ENCODE measurements at regions not wholly inside any gene's neighbourhood (a gene's known extent, or its start where the extent isn't known, plus 50 kb on each side); places are given as distances from the start of the nearest gene placed in this dataset.

GRCh38 chr21:20617130-20617529, 381.1 kb upstream of the NCAM2 start:
- Histone ChIP-seq H3K36me3 (replicated peaks) (no peaks in the 10 kb centered on the region), H3K4me3 (ENCODE audit: low read depth, low read length) (no peak overlapping the region), H3K27me3 (replicated peaks) (no peaks in the 10 kb centered on the region), H3K27ac (no peak overlapping the region)
- TF ChIP-seq CTCF (IDR thresholded peaks at IDR 0.05; ENCODE audit: low read depth, low read length, missing control alignments) = no peak
- no peak for DNase-seq
- in situ Hi-C loops (cut with HindIII; ENCODE audit: low pct_ligation_motif_present, low sequenced_read_pairs) = no loop called here

DNA sequence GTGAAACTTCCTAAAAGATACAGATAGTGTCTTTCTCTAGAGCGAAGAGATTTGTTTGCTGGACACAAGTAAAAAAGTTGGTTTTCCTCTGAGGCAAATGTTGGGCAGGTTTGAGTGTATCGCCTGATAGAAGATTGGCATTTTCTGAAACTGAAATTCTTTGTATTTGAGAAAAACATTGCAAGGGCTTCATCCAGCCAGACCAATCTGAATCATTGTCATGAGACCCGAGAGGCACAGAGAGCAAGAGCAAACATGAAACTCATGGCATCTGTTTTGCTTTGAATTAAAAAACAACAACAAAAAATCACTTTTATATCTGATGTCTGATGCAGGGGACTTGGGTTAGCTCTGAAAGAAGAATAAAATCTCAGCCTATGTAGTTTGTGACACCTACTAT, 379.3 kb upstream of the NCAM2 start:
- no peak overlapping the region for H3K4me3 ChIP-seq (ENCODE audit: low read depth, low read length)
- TF ChIP-seq CTCF (IDR thresholded peaks at IDR 0.05; ENCODE audit: low read depth, low read length, missing control alignments) = no peak
- no peak for DNase-seq
- H3K36me3 ChIP-seq (replicated peaks) = no peaks in the 10 kb centered on the region
- no peak overlapping the region for H3K27ac ChIP-seq
- no peaks in the 10 kb centered on the region for H3K27me3 ChIP-seq (replicated peaks)
- in situ Hi-C loops (cut with HindIII; ENCODE audit: low pct_ligation_motif_present, low sequenced_read_pairs) = no loop called here

DNA sequence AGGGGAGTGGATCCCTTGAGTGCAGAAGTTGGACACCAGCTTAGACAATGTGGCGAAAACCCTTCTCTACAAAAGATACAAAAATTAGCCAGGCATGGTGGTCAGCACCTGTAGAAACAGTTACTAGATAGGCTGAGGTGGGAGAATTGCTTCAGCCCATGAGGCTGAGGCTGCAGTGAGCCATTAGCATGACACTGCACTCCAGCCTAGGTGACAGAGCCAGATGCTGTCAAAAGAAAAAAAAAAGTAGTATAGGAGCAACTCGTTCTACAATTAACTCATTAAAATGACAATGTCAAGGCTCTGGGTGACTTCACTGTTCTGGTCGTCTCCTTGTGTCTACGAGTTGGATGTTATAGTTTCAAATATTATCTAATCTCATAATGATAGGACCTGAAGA, 370.6 kb upstream of the NCAM2 start:
- no peak for DNase-seq
- in situ Hi-C loops (cut with HindIII; ENCODE audit: low pct_ligation_motif_present, low sequenced_read_pairs) = no loop called here
- no peak overlapping the region for H3K27ac ChIP-seq
- TF ChIP-seq CTCF (IDR thresholded peaks at IDR 0.05; ENCODE audit: low read depth, low read length, missing control alignments) = no peak
- H3K27me3 ChIP-seq (replicated peaks) = no peaks in the 10 kb centered on the region
- no peak overlapping the region for H3K4me3 ChIP-seq (ENCODE audit: low read depth, low read length)
- no peaks in the 10 kb centered on the region for H3K36me3 ChIP-seq (replicated peaks)

GRCh38 chr21:20631633-20632032, 366.6 kb upstream of the NCAM2 start:
- H3K36me3 ChIP-seq (replicated peaks) = no peaks in the 10 kb centered on the region
- no peaks in the 10 kb centered on the region for H3K27me3 ChIP-seq (replicated peaks)
- H3K4me3 ChIP-seq (ENCODE audit: low read depth, low read length) = no peak overlapping the region
- H3K27ac ChIP-seq = no peak overlapping the region
- no peak for TF ChIP-seq CTCF (IDR thresholded peaks at IDR 0.05; ENCODE audit: low read depth, low read length, missing control alignments)
- no peak for DNase-seq
- in situ Hi-C loops (cut with HindIII; ENCODE audit: low pct_ligation_motif_present, low sequenced_read_pairs) = no loop called here

- Histone ChIP-seq H3K36me3 (replicated peaks) (no peaks in the 10 kb centered on the region), H3K27me3 (replicated peaks) (no peaks in the 10 kb centered on the region), H3K4me3 (ENCODE audit: low read depth, low read length) (no peak overlapping the region), H3K27ac (no peak overlapping the region)
- in situ Hi-C loops (cut with HindIII; ENCODE audit: low pct_ligation_motif_present, low sequenced_read_pairs) = no loop called here
- DNase-seq = no peak
- TF ChIP-seq CTCF (IDR thresholded peaks at IDR 0.05; ENCODE audit: low read depth, low read length, missing control alignments) = no peak
Measured at GRCh38 chr21:20639026-20639425, 359.2 kb upstream of the NCAM2 start.

DNA sequence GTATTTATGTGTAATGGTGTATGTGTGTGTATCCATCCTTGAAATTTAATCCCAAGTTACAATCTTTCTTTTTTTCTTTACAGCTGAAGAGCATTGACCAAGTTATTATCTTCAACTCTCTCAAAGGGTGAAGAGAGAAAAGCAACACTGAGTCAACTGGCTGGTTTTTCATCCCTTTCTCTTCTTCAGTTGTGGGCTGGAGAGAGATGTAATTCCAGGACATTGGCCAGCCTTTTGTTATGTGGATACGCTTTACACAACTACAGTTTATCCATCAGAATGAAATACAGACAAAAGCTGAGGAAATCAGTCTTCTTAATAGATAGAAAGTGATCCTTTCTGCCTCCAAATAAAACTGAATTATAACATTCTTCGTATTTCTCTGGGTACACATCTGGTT, 357.0 kb upstream of the NCAM2 start:
- TF ChIP-seq CTCF (IDR thresholded peaks at IDR 0.05; ENCODE audit: low read depth, low read length, missing control alignments) = no peak
- Histone ChIP-seq H3K27ac (no peak overlapping the region), H3K36me3 (replicated peaks) (no peaks in the 10 kb centered on the region), H3K4me3 (ENCODE audit: low read depth, low read length) (no peak overlapping the region), H3K27me3 (replicated peaks) (no peaks in the 10 kb centered on the region)
- in situ Hi-C loops (cut with HindIII; ENCODE audit: low pct_ligation_motif_present, low sequenced_read_pairs) = no loop called here
- DNase-seq = no peak
